OCI-LY1 (cell line): ENCODE measurements at regions not wholly inside any gene's neighbourhood (a gene's known extent, or its start where the extent isn't known, plus 50 kb on each side); places are given as distances from the start of the nearest gene placed in this dataset.

ENCODE experiments used
- H2AFZ ChIP-seq: fragments of 200-600 bp; sonication (generic), shearing (Covaris generic); 2 replicates; pipeline ENCODE4 v1.6.0; 2014; ENCODE audit warnings: antibody characterized with exemption, mild to moderate bottlenecking, low read length
- H3F3A ChIP-seq: fragments of 200-600 bp; sonication (generic), shearing (Covaris generic); 2 replicates; pipeline ENCODE4 v1.6.0; 2014; ENCODE audit warnings: mild to moderate bottlenecking, antibody characterized with exemption, low read length, moderate library complexity; ENCODE audit not compliant: insufficient read depth
- H3K27ac ChIP-seq: fragments of 200-600 bp; sonication (generic); 2 replicates; pipeline ENCODE4 v1.5.1; 2014; ENCODE audit warnings: low read length, mixed run types, mild to moderate bottlenecking, low read depth; ENCODE audit not compliant: poor library complexity, severe bottlenecking
- H3K27me3 ChIP-seq: fragments of 200-600 bp; sonication (generic); 2 replicates; pipeline ENCODE4 v1.6.0; 2014; ENCODE audit warnings: antibody characterized with exemption, mild to moderate bottlenecking, low read length, moderate library complexity; ENCODE audit not compliant: insufficient read depth
- H3K36me3 ChIP-seq: fragments of 200-600 bp; sonication (generic); 2 replicates; pipeline ENCODE4 v1.6.1; 2014; ENCODE audit warnings: mild to moderate bottlenecking, antibody characterized with exemption, low read length, moderate library complexity, mixed read lengths; ENCODE audit not compliant: insufficient read depth
- H3K4me1 ChIP-seq: fragments of 200-600 bp; sonication (generic); 2 replicates; pipeline ENCODE4 v1.5.1; 2014; ENCODE audit warnings: mild to moderate bottlenecking, low read length, moderate library complexity; ENCODE audit not compliant: insufficient read depth, severe bottlenecking
- H3K4me2 ChIP-seq: fragments of 200-600 bp; sonication (generic), shearing (Covaris generic); 2 replicates; pipeline ENCODE4 v1.6.1; 2014; ENCODE audit warnings: low read length
- H3K4me3 ChIP-seq: fragments of 200-600 bp; sonication (generic); 2 replicates; pipeline ENCODE4 v1.5.1; 2014; ENCODE audit warnings: low read length, low read depth, mild to moderate bottlenecking, mixed read lengths; ENCODE audit not compliant: poor library complexity, severe bottlenecking
- H3K79me2 ChIP-seq: fragments of 200-600 bp; shearing (Covaris generic); 2 replicates; pipeline ENCODE4 v1.6.1; 2016; ENCODE audit warnings: mixed run types, low read length, mixed read lengths; ENCODE audit not compliant: insufficient read depth
- H3K9ac ChIP-seq: fragments of 200-600 bp; sonication (generic), shearing (Covaris generic); 2 replicates; pipeline ENCODE4 v1.6.1; 2014; ENCODE audit warnings: mild to moderate bottlenecking, low read length, mixed read lengths
- H3K9me2 ChIP-seq: fragments of 200-600 bp; sonication (generic), shearing (Covaris generic); 2 replicates; pipeline ENCODE4 v1.6.1; 2014; ENCODE audit warnings: low read depth, mild to moderate bottlenecking, low read length, mixed read lengths
- H3K9me3 ChIP-seq: fragments of 200-600 bp; shearing (Covaris generic); 2 replicates; pipeline ENCODE4 v1.6.1; 2014; ENCODE audit warnings: low read length, mixed read lengths
- H4K20me1 ChIP-seq: fragments of 200-600 bp; sonication (generic), shearing (Covaris generic); 2 replicates; pipeline ENCODE4 v1.6.0; 2016; ENCODE audit warnings: mild to moderate bottlenecking, low read length; ENCODE audit not compliant: insufficient read depth
- CTCF ChIP-seq: fragments of 200-600 bp; sonication (generic), shearing (Covaris generic); IDR thresholded peaks from 2 replicates; pipeline ENCODE4 v1.5.1; 2017; ENCODE audit warnings: mild to moderate bottlenecking, antibody characterized with exemption, low read length, moderate library complexity, mixed read lengths
- EZH2 ChIP-seq: fragments of 200-600 bp; sonication (generic), shearing (Covaris generic); IDR thresholded peaks from 2 replicates; pipeline ENCODE4 v1.8.0; 2017; ENCODE audit warnings: borderline replicate concordance, mixed run types, mild to moderate bottlenecking, antibody characterized with exemption, low read length, moderate library complexity, mixed read lengths

GRCh38 chr3:17795280-17795679, 52.8 kb upstream of the TBC1D5 start:
- Histone ChIP-seq H4K20me1 (no peaks in the 10 kb centered on the region), H3K9ac (no peak overlapping the region), H3K79me2 (no peaks in the 10 kb centered on the region), H3K27ac (no peak overlapping the region), H3K4me2 (no peak overlapping the region), H3K36me3 (no peaks in the 10 kb centered on the region), H3K9me2 (no peaks in the 10 kb centered on the region), H3K27me3 (no peaks in the 10 kb centered on the region), H3K9me3 (no peaks in the 10 kb centered on the region), H2AFZ (no peak overlapping the region), H3F3A (no peaks in the 10 kb centered on the region), H3K4me1 (no peaks in the 10 kb centered on the region), H3K4me3 (no peak overlapping the region)
- TF ChIP-seq EZH2 (no peak), CTCF (no peak)

- H3K9me3 ChIP-seq, result no peaks in the 10 kb centered on the region
- no peak overlapping the region for H3K9ac ChIP-seq
- H3K4me3 ChIP-seq, result no peak overlapping the region
- no peak overlapping the region for H3K4me2 ChIP-seq
- H3K9me2 ChIP-seq, result no peaks in the 10 kb centered on the region
- H3F3A ChIP-seq, result no peaks in the 10 kb centered on the region
- no peaks in the 10 kb centered on the region for H3K4me1 ChIP-seq
- no peaks in the 10 kb centered on the region for H4K20me1 ChIP-seq
- H3K27me3 ChIP-seq, result no peaks in the 10 kb centered on the region
- no peak overlapping the region for H3K27ac ChIP-seq
- no peak for TF ChIP-seq CTCF
- TF ChIP-seq EZH2, result no peak
- no peak overlapping the region for H2AFZ ChIP-seq
- H3K79me2 ChIP-seq, result no peaks in the 10 kb centered on the region
- no peaks in the 10 kb centered on the region for H3K36me3 ChIP-seq
These were observed 51.2 kb upstream of the TBC1D5 start for GRCh38 chr3:17793542-17794195.
